WTC11 (cell line): ENCODE measurements at regions not wholly inside any gene's neighbourhood (a gene's known extent, or its start where the extent isn't known, plus 50 kb on each side); places are given as distances from the start of the nearest gene placed in this dataset.

Source experiments
- ATAC-seq: fragments of 200-7000 bp; cut with Tn5 transposase; 2 replicates; pipeline ENCODE4 v1.10.0; 2021; ENCODE audit warnings: mild to moderate bottlenecking, moderate library complexity
- CTCF ChIA-PET: fragments of 300-600 bp; sonication (Branson Sonifier 250); formaldehyde crosslinking; loops from one replicate; lab custom pipeline; 2021; ENCODE audit warnings: antibody characterized with exemption; lab: Charles Lee
- POLR2A ChIA-PET: fragments of 350-600 bp; sonication (Branson Sonifier 250); formaldehyde crosslinking; loops from one replicate; lab custom pipeline; 2021; ENCODE audit warnings: antibody characterized with exemption; lab: Charles Lee
- DNase-seq: peaks from one replicate; pipeline ENCODE4 v3.0.0; 2021; ENCODE audit warnings: low spot score
- H3K27ac Mint-ChIP-seq: 2 replicates; pipeline ENCODE4 v1.8.0; 2021; ENCODE audit warnings: mixed read lengths
- H3K27me3 Mint-ChIP-seq: 2 replicates; pipeline ENCODE4 v1.8.0; 2021; ENCODE audit warnings: low read depth, mild to moderate bottlenecking, moderate library complexity, mixed read lengths
- H3K36me3 Mint-ChIP-seq: 2 replicates; pipeline ENCODE4 v1.8.0; 2021; ENCODE audit warnings: mixed read lengths
- H3K4me1 Mint-ChIP-seq: 2 replicates; pipeline ENCODE4 v1.8.0; 2022; ENCODE audit warnings: mixed read lengths
- H3K4me3 Mint-ChIP-seq: 2 replicates; pipeline ENCODE4 v1.8.0; 2021; ENCODE audit warnings: mild to moderate bottlenecking, moderate library complexity, mixed read lengths
- H3K9me3 Mint-ChIP-seq: 2 replicates; pipeline ENCODE4 v1.8.0; 2021; ENCODE audit warnings: mixed read lengths
- ATF1 ChIP-seq: sonication (generic); formaldehyde crosslinking; IDR thresholded peaks from 2 replicates; pipeline ENCODE4 v1.8.1; 2023; ENCODE audit warnings: mild to moderate bottlenecking, moderate library complexity, missing genetic modification reagents
- CBFB ChIP-seq: sonication (generic); formaldehyde crosslinking; IDR thresholded peaks from 2 replicates; pipeline ENCODE4 v1.8.1; 2022; ENCODE audit warnings: mild to moderate bottlenecking, low read depth, missing genetic modification reagents
- E2F5 ChIP-seq: sonication (generic); formaldehyde crosslinking; IDR thresholded peaks from 2 replicates; pipeline ENCODE4 v1.8.1; 2022; ENCODE audit warnings: mild to moderate bottlenecking, moderate library complexity, missing genetic modification reagents
- ETV6 ChIP-seq: sonication (generic); formaldehyde crosslinking; IDR thresholded peaks from 2 replicates; pipeline ENCODE4 v1.8.1; 2022; ENCODE audit warnings: mild to moderate bottlenecking, missing genetic modification reagents
- FOXK1 ChIP-seq: sonication (generic); formaldehyde crosslinking; IDR thresholded peaks from 2 replicates; pipeline ENCODE4 v1.8.0; 2022; ENCODE audit warnings: mild to moderate bottlenecking, moderate library complexity, missing genetic modification reagents
- GRHL2 ChIP-seq: fragments of 250-450 bp; sonication (Bioruptor Pico); IDR thresholded peaks from 2 replicates; pipeline ENCODE4 v1.8.0; 2022; ENCODE audit warnings: mild to moderate bottlenecking, moderate library complexity; ENCODE audit not compliant: insufficient replicate concordance, severe bottlenecking
- GTF2I ChIP-seq: fragments of 250-450 bp; sonication (Bioruptor Pico); conservative IDR thresholded peaks from 2 replicates; pipeline ENCODE4 v1.4.0; 2021; ENCODE audit warnings: mild to moderate bottlenecking
- HMGXB4 ChIP-seq: sonication (generic); formaldehyde crosslinking; IDR thresholded peaks from 2 replicates; pipeline ENCODE4 v1.8.1; 2023; ENCODE audit warnings: mild to moderate bottlenecking, moderate library complexity, missing genetic modification reagents
- MYBL2 ChIP-seq: sonication (generic); formaldehyde crosslinking; IDR thresholded peaks from 2 replicates; pipeline ENCODE4 v1.8.1; 2023; ENCODE audit warnings: mild to moderate bottlenecking, moderate library complexity, missing genetic modification reagents
- NFATC4 ChIP-seq: fragments of 250-450 bp; sonication (Bioruptor Pico); IDR thresholded peaks from 2 replicates; pipeline ENCODE4 v1.9.0; 2021; ENCODE audit warnings: mild to moderate bottlenecking
- NFYB ChIP-seq: sonication (generic); formaldehyde crosslinking; conservative IDR thresholded peaks from 2 replicates; pipeline ENCODE4 v1.8.0; 2022; ENCODE audit warnings: low read depth, missing genetic modification reagents
- NR1H2 ChIP-seq: sonication (generic); formaldehyde crosslinking; IDR thresholded peaks from 2 replicates; pipeline ENCODE4 v1.9.0; 2021; ENCODE audit warnings: mild to moderate bottlenecking, moderate library complexity, missing genetic modification reagents
- RELA ChIP-seq: sonication (generic); formaldehyde crosslinking; IDR thresholded peaks from 2 replicates; pipeline ENCODE4 v1.8.1; 2022; ENCODE audit warnings: missing genetic modification reagents, mild to moderate bottlenecking, borderline replicate concordance
- RORB ChIP-seq: fragments of 250-450 bp; sonication (Bioruptor Pico); IDR thresholded peaks from 2 replicates; pipeline ENCODE4 v1.9.0; 2021; ENCODE audit warnings: mild to moderate bottlenecking
- TEAD4 ChIP-seq: sonication (generic); formaldehyde crosslinking; IDR thresholded peaks from 2 replicates; pipeline ENCODE4 v1.8.0; 2022; ENCODE audit warnings: mild to moderate bottlenecking, missing genetic modification reagents
- TP53 ChIP-seq: sonication (generic); formaldehyde crosslinking; IDR thresholded peaks from 2 replicates; pipeline ENCODE4 v1.8.1; 2023; ENCODE audit warnings: mild to moderate bottlenecking, missing genetic modification reagents
- USF1 ChIP-seq: sonication (generic); formaldehyde crosslinking; IDR thresholded peaks from 2 replicates; pipeline ENCODE4 v1.8.0; 2022; ENCODE audit warnings: mild to moderate bottlenecking, missing genetic modification reagents
- ZBTB21 ChIP-seq: sonication (generic); formaldehyde crosslinking; IDR thresholded peaks from 2 replicates; pipeline ENCODE4 v1.8.1; 2023; ENCODE audit warnings: mild to moderate bottlenecking, missing genetic modification reagents, borderline replicate concordance
- ZNF263 ChIP-seq: sonication (generic); formaldehyde crosslinking; IDR thresholded peaks from 2 replicates; pipeline ENCODE4 v1.8.1; 2022; ENCODE audit warnings: low read depth, mild to moderate bottlenecking, moderate library complexity, missing genetic modification reagents
- ZNF317 ChIP-seq: sonication (generic); formaldehyde crosslinking; IDR thresholded peaks from 2 replicates; pipeline ENCODE4 v1.8.1; 2023; ENCODE audit warnings: low read depth, mild to moderate bottlenecking, moderate library complexity, missing genetic modification reagents, borderline replicate concordance
- ZNF416 ChIP-seq: fragments of 250-450 bp; sonication (Bioruptor Pico); IDR thresholded peaks from 2 replicates; pipeline ENCODE4 v1.9.0; 2021; ENCODE audit warnings: mild to moderate bottlenecking, inconsistent platforms
- ZNF423 ChIP-seq: fragments of 250-450 bp; sonication (Bioruptor Pico); IDR thresholded peaks from 2 replicates; pipeline ENCODE4 v2.1.2; 2022; ENCODE audit warnings: mild to moderate bottlenecking, moderate library complexity
- TF ChIP-seq, protein P1 (sequence below): sonication (generic); formaldehyde crosslinking; IDR thresholded peaks from 2 replicates; pipeline ENCODE4 v1.8.1; 2023; ENCODE audit warnings: mild to moderate bottlenecking, missing genetic modification reagents, moderate library complexity
- TF ChIP-seq, protein P2 (sequence below): sonication (generic); formaldehyde crosslinking; IDR thresholded peaks from 2 replicates; pipeline ENCODE4 v1.8.1; 2023; ENCODE audit warnings: mild to moderate bottlenecking, missing genetic modification reagents, moderate library complexity
- TF ChIP-seq, protein P3 (sequence below): sonication (generic); formaldehyde crosslinking; IDR thresholded peaks from 2 replicates; pipeline ENCODE4 v1.8.0; 2023; ENCODE audit warnings: mild to moderate bottlenecking, missing genetic modification reagents

DNA sequence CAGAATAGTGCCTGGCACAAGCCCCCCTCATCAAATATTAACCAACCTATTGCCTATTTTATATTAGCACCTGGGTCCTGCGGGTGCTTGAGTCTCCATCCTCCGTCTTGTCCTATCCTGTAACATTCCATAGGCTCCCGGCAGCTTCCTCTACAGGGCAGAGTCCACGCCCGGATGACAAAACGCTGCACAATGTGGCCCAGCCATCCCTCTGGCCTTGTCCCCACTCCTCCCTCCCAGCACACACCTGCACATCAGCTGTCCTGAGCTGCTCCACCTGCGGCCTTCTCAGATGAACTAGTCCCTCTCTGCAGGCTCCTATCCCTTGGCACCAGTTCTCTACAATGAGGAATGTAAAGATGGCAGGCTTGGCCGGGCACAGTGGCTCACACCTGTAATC lies 153.5 kb upstream of the PDE1C start:
- Mint-ChIP-seq H3K27ac (no peak overlapping the region), H3K4me3 (no peak overlapping the region), H3K9me3 (peaks cover 10% of the 10 kb centered on the region), H3K4me1 (peaks cover 3% of the 10 kb centered on the region), H3K36me3 (no peaks in the 10 kb centered on the region), H3K27me3 (peaks cover 8% of the 10 kb centered on the region)
- ChIA-PET CTCF (no interaction called here), POLR2A (no interaction called here)
- TF ChIP-seq GTF2I (CRISPR knock-in tag) (no peak), ZNF263 (no peak), ZNF416 (no peak), ETV6 (CRISPR knock-in tag) (no peak), TEAD4 (CRISPR knock-in tag) (no peak), ATF1 (CRISPR knock-in tag) (no peak), NFYB (CRISPR knock-in tag) (no peak), RELA (CRISPR knock-in tag) (no peak), ZNF317 (no peak)
- TF ChIP-seq, protein P1, sequence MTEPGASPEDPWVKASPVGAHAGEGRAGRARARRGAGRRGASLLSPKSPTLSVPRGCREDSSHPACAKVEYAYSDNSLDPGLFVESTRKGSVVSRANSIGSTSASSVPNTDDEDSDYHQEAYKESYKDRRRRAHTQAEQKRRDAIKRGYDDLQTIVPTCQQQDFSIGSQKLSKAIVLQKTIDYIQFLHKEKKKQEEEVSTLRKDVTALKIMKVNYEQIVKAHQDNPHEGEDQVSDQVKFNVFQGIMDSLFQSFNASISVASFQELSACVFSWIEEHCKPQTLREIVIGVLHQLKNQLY, result no peak
- DNase-seq (no peak), ATAC-seq (no peak)

- CTCF ChIA-PET, result no interaction called here
- TF ChIP-seq ZNF416 (no peak), ZNF423 (no peak), FOXK1 (no peak), HMGXB4 (CRISPR knock-in tag) (no peak), NFATC4 (CRISPR knock-in tag) (no peak), E2F5 (no peak), USF1 (CRISPR knock-in tag) (no peak)
- TF ChIP-seq, all 79 proteins: peak for 0
- H3K9me3 Mint-ChIP-seq, result peaks cover 10% of the 10 kb centered on the region
- DNase-seq (no peak), ATAC-seq (no peak)
- peaks cover 8% of the 10 kb centered on the region for H3K27me3 Mint-ChIP-seq
- no peak overlapping the region for H3K27ac Mint-ChIP-seq
- H3K36me3 Mint-ChIP-seq, result no peaks in the 10 kb centered on the region
- POLR2A ChIA-PET, result no interaction called here
- H3K4me3 Mint-ChIP-seq, result no peak overlapping the region
- no peaks in the 10 kb centered on the region for H3K4me1 Mint-ChIP-seq
Observed at GRCh38 chr7:32223071-32223650, 153.0 kb upstream of the PDE1C start.

- H3K27me3 Mint-ChIP-seq, result peaks cover 2% of the 10 kb centered on the region
- POLR2A ChIA-PET, result no interaction called here
- CTCF ChIA-PET, result interaction anchor here (1.3 to 1.6 kb wide), 2 partner anchors 12 to 136 kb away, joined by 3 to 5 read pairs; no protein-coding TSS in a partner anchor
- peaks cover 2% of the 10 kb centered on the region for H3K9me3 Mint-ChIP-seq
- H3K36me3 Mint-ChIP-seq, result no peaks in the 10 kb centered on the region
- H3K27ac Mint-ChIP-seq, result no peak overlapping the region
- no peak overlapping the region for H3K4me3 Mint-ChIP-seq
- H3K4me1 Mint-ChIP-seq, result no peaks in the 10 kb centered on the region
- no peak for DNase-seq
- no peak for ATAC-seq
- TF ChIP-seq, protein P2, sequence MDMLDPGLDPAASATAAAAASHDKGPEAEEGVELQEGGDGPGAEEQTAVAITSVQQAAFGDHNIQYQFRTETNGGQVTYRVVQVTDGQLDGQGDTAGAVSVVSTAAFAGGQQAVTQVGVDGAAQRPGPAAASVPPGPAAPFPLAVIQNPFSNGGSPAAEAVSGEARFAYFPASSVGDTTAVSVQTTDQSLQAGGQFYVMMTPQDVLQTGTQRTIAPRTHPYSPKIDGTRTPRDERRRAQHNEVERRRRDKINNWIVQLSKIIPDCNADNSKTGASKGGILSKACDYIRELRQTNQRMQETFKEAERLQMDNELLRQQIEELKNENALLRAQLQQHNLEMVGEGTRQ (CRISPR knock-in tag), result no peak
- no peak for TF ChIP-seq GRHL2
- TF ChIP-seq NR1H2 (CRISPR knock-in tag), result no peak
- no peak for TF ChIP-seq RORB
- TF ChIP-seq ZBTB21 (CRISPR knock-in tag), result no peak
- no peak for TF ChIP-seq CBFB (CRISPR knock-in tag)
- TF ChIP-seq USF1 (CRISPR knock-in tag), result no peak
- TF ChIP-seq, protein P3, sequence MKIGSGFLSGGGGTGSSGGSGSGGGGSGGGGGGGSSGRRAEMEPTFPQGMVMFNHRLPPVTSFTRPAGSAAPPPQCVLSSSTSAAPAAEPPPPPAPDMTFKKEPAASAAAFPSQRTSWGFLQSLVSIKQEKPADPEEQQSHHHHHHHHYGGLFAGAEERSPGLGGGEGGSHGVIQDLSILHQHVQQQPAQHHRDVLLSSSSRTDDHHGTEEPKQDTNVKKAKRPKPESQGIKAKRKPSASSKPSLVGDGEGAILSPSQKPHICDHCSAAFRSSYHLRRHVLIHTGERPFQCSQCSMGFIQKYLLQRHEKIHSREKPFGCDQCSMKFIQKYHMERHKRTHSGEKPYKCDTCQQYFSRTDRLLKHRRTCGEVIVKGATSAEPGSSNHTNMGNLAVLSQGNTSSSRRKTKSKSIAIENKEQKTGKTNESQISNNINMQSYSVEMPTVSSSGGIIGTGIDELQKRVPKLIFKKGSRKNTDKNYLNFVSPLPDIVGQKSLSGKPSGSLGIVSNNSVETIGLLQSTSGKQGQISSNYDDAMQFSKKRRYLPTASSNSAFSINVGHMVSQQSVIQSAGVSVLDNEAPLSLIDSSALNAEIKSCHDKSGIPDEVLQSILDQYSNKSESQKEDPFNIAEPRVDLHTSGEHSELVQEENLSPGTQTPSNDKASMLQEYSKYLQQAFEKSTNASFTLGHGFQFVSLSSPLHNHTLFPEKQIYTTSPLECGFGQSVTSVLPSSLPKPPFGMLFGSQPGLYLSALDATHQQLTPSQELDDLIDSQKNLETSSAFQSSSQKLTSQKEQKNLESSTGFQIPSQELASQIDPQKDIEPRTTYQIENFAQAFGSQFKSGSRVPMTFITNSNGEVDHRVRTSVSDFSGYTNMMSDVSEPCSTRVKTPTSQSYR (CRISPR knock-in tag), result no peak
- TF ChIP-seq MYBL2 (CRISPR knock-in tag), result no peak
- no peak for TF ChIP-seq TP53 (CRISPR knock-in tag)
Observed at GRCh38 chr7:32222251-32222900, 152.2 kb upstream of the PDE1C start.
